ENCODE measurements at regions not wholly inside any gene's neighbourhood (a gene's known extent, or its start where the extent isn't known, plus 50 kb on each side); places are given as distances from the start of the nearest gene placed in this dataset.

DNA sequence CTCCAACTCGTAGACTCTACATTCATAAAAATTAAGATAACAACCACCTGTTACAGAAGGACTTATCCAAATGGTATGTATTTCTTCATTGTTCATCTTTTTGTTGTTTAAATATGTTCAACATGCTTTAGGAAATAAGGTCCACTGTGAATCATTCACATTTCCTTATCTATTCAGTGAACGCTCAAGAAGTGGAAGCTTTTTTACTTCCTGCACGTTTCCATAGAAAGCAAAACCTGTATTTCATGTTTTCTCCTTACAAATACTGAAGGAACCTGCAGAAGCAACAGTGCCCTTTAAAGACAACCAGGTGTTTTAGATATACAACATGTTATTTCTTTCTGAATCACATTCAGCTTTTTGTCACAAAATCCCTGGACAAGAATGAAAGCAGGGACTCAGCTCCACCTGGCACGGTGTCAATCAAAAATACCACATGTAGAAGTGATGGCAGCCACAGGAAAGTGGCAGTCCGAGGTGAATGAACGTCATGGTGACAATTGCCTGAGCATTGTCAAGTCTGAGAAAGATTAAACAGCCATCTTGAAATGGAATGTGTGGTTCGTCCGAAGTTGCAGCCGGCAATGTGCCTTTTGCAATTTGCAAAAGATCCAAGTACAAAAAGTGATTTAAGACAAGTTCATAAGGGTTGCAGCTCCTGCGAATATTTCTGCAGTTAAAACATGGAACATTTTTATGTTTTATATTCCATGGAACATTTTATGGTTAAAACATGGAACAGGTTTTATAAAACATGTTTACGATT, 66.7 kb upstream of the RIPOR2 start:
- no peaks in the 10 kb centered on the region for H3K27me3 ChIP-seq (ENCODE audit: insufficient read depth, low read length)
- 90% methylated on average over 11 of the region's 11 CpGs for WGBS
- H3K36me3 ChIP-seq (ENCODE audit: insufficient read depth, low read length): no peaks in the 10 kb centered on the region
- H3K9me3 ChIP-seq (ENCODE audit: insufficient read depth, low read depth, low read length): no peaks in the 10 kb centered on the region
- peaks cover 16% of the 10 kb centered on the region for H3K4me1 ChIP-seq (ENCODE audit: insufficient read depth, low read length)
- no peak overlapping the region for H3K9ac ChIP-seq (ENCODE audit: low read depth, low read length)
- H3K27ac ChIP-seq (ENCODE audit: low read depth, low read length): no peak overlapping the region
- H3K4me3 ChIP-seq (ENCODE audit: low read length): no peak overlapping the region

DNA sequence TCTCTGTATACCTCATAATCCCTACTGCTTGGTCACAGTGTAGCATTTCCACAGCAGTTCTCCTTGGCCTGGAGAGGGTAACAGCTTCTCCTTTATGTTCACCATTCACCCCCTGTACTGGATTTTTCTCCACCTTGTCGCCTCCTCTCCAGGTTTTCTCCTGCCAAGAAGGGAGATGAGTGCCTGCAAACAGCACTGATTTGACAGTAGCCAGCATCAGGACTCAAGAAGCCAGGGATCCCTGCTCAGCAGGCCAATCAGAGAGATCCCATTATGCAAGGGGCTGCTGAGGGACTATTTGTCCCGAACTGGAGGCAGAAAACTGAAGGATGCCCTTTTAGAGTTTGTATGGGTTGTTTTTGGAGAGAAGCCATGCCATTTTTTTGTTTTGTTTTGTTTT, 68.6 kb upstream of the RIPOR2 start:
- H3K9me3 ChIP-seq (ENCODE audit: insufficient read depth, low read depth, low read length): no peaks in the 10 kb centered on the region
- no peaks in the 10 kb centered on the region for H3K36me3 ChIP-seq (ENCODE audit: insufficient read depth, low read length)
- H3K27ac ChIP-seq (ENCODE audit: low read depth, low read length): no peak overlapping the region
- H3K4me1 ChIP-seq (ENCODE audit: insufficient read depth, low read length): no peaks in the 10 kb centered on the region
- WGBS: 83% methylated on average over 2 of the region's 2 CpGs
- H3K9ac ChIP-seq (ENCODE audit: low read depth, low read length): no peak overlapping the region
- H3K4me3 ChIP-seq (ENCODE audit: low read length): no peak overlapping the region
- H3K27me3 ChIP-seq (ENCODE audit: insufficient read depth, low read length): no peaks in the 10 kb centered on the region

DNA sequence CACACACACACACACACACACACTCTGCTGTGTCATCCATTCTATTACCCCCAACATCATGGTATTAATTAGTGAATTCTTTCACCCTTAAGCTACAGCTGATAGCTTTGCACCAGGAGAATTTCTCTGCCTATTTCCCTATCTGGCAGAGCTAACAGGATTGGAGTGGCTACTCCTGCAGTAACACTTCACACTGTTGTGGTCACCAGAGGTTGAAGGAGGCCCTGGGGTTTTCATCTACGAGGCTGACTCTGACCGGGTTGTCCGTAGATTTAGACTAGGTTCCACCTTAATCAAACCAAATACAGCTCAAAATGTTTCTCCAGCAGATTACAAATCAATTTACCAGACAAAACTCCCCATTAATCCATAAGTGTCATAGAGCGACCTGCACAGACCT, 69.2 kb upstream of the RIPOR2 start:
- Histone ChIP-seq H3K27me3 (ENCODE audit: insufficient read depth, low read length) (no peaks in the 10 kb centered on the region), H3K27ac (ENCODE audit: low read depth, low read length) (no peak overlapping the region), H3K9ac (ENCODE audit: low read depth, low read length) (no peak overlapping the region), H3K4me1 (ENCODE audit: insufficient read depth, low read length) (no peaks in the 10 kb centered on the region), H3K4me3 (ENCODE audit: low read length) (no peak overlapping the region), H3K36me3 (ENCODE audit: insufficient read depth, low read length) (no peaks in the 10 kb centered on the region), H3K9me3 (ENCODE audit: insufficient read depth, low read depth, low read length) (no peaks in the 10 kb centered on the region)
- 95% methylated on average over 3 of the region's 4 CpGs for WGBS

DNA sequence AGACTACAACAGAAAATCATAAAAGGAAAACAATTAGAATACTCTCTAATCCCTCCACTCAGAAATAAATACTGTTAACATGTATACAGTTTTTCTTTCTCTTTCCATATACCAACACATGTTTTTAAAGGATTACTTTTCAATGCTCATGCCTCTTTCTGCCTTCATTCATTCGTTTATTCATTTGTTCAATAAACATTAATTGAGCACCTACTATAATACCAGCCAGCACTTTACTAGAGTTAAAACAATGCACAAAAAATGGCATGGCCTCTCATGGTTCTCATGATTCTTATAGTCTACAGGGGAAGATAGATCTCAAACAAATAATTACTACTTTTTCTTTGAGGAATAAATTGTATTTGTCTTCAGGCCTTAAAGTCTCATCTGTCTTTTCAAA, 70.3 kb upstream of the RIPOR2 start:
- 98% methylated on average over 1 of the region's 1 CpG for WGBS
- H3K4me1 ChIP-seq (ENCODE audit: insufficient read depth, low read length): no peaks in the 10 kb centered on the region
- no peaks in the 10 kb centered on the region for H3K9me3 ChIP-seq (ENCODE audit: insufficient read depth, low read depth, low read length)
- no peaks in the 10 kb centered on the region for H3K27me3 ChIP-seq (ENCODE audit: insufficient read depth, low read length)
- no peaks in the 10 kb centered on the region for H3K36me3 ChIP-seq (ENCODE audit: insufficient read depth, low read length)
- no peak overlapping the region for H3K9ac ChIP-seq (ENCODE audit: low read depth, low read length)
- no peak overlapping the region for H3K4me3 ChIP-seq (ENCODE audit: low read length)
- no peak overlapping the region for H3K27ac ChIP-seq (ENCODE audit: low read depth, low read length)

DNA sequence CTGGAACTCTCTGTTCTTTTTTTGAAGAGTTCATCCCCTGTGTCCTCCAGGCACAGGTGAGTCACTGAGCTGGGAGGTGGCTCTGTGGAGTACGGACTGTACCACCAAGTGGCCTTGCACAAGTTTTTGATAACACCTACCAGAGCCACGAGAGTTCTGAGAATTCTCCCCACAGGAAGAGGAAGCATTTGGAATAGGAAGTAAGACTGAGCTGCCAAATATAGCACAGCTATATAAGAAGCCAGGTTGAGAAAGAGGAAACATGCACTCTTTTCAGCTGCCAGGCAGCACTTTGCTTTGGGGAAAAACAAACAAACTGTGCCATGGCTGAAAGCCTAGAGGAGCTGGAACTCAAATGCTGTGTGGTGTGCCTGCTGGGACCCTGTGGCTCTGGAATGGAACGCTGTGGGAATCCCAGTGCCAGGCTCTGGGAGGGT, 70.8 kb upstream of the RIPOR2 start:
- Histone ChIP-seq H3K9me3 (ENCODE audit: insufficient read depth, low read depth, low read length) (no peaks in the 10 kb centered on the region), H3K4me3 (ENCODE audit: low read length) (no peak overlapping the region), H3K36me3 (ENCODE audit: insufficient read depth, low read length) (no peaks in the 10 kb centered on the region), H3K27ac (ENCODE audit: low read depth, low read length) (no peak overlapping the region), H3K4me1 (ENCODE audit: insufficient read depth, low read length) (no peaks in the 10 kb centered on the region), H3K9ac (ENCODE audit: low read depth, low read length) (no peak overlapping the region), H3K27me3 (ENCODE audit: insufficient read depth, low read length) (no peaks in the 10 kb centered on the region)
- WGBS: 79% methylated on average over 3 of the region's 3 CpGs

DNA sequence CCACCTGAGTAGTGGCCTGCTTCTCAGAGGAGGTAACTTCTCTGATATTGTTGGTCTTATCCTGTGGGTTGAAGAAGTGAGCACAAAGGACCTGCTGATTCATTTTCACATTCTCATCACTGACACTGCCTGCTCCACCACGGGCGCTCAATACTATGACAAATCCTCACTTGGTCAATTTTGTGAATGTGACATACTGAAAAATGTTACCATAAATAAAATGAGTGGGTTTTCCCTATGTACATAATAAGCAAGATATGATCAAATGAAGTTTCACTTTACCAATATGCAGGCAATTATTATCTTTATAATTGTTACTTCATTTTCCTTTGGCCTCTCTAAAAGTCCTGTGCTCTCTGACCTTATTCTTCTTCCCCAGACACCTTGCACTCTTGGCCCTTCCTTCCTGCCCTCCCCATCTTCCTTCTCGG, 71.5 kb upstream of the RIPOR2 start:
- no peak overlapping the region for H3K9ac ChIP-seq (ENCODE audit: low read depth, low read length)
- WGBS: 97% methylated on average over 3 of the region's 3 CpGs
- no peaks in the 10 kb centered on the region for H3K27me3 ChIP-seq (ENCODE audit: insufficient read depth, low read length)
- H3K4me3 ChIP-seq (ENCODE audit: low read length): no peak overlapping the region
- H3K27ac ChIP-seq (ENCODE audit: low read depth, low read length): no peak overlapping the region
- no peaks in the 10 kb centered on the region for H3K4me1 ChIP-seq (ENCODE audit: insufficient read depth, low read length)
- no peaks in the 10 kb centered on the region for H3K9me3 ChIP-seq (ENCODE audit: insufficient read depth, low read depth, low read length)
- H3K36me3 ChIP-seq (ENCODE audit: insufficient read depth, low read length): no peaks in the 10 kb centered on the region

DNA sequence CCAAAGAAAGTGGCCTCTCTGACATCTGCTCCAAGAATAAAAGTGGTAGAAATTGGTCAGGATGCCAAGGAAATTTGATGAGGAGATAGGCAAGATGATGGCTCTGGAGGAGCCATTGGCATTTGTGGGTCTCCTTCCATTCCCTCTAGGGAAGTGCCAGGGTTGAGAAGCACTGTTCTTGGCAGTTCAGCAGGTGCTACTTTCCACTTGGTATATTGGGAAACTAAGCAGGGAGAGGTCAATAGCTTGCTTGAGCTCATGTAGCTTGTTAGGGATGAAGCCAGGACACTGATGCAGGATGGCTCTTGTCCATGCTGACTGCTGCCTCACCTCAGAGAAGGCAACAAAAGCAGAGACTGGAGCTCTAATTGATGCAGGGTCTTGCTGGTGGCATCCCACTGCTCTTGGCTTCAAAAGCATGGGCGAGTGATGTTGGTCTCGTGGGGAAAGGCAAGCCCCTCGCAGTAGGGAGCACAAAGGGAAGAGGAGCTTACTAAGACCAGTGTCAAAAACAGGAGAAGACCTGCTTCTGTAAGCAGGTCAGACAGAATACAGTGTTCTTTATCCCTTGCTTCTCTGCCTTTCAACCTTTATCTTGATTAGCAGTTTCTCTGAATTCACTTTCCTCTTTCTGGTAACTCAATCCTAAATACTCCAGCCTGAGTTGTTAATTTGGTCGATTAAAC, 73.1 kb upstream of the RIPOR2 start:
- H3K27ac ChIP-seq (ENCODE audit: low read depth, low read length): no peak overlapping the region
- H3K4me1 ChIP-seq (ENCODE audit: insufficient read depth, low read length): no peaks in the 10 kb centered on the region

DNA sequence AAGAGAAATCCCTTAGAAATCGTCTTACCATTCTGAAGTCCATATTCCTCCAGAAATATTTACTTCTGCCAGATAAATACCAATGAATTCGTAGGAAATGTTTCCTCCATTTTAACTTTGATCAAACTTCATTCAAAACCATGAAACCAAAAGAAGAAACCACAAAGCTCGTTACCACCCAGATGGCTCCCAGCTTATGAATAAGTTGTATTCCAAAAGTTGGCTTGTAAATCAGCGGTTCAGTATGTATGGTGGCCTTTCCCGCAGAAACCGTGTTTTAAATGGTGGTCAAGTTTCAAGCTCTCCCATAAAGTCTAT, 73.6 kb upstream of the RIPOR2 start:
- no peaks in the 10 kb centered on the region for H3K4me1 ChIP-seq (ENCODE audit: insufficient read depth, low read length)
- H3K9me3 ChIP-seq (ENCODE audit: insufficient read depth, low read depth, low read length): no peaks in the 10 kb centered on the region
- H3K27me3 ChIP-seq (ENCODE audit: insufficient read depth, low read length): no peaks in the 10 kb centered on the region
- H3K36me3 ChIP-seq (ENCODE audit: insufficient read depth, low read length): no peaks in the 10 kb centered on the region
- H3K9ac ChIP-seq (ENCODE audit: low read depth, low read length): no peak overlapping the region
- no peak overlapping the region for H3K4me3 ChIP-seq (ENCODE audit: low read length)
- WGBS: 97% methylated on average over 6 of the region's 6 CpGs
- no peak overlapping the region for H3K27ac ChIP-seq (ENCODE audit: low read depth, low read length)

More for the DNA sequence above, 73.1 kb upstream of the RIPOR2 start:
- WGBS: 94% methylated on average over 4 of the region's 4 CpGs
- Histone ChIP-seq H3K36me3 (ENCODE audit: insufficient read depth, low read length) (no peaks in the 10 kb centered on the region), H3K9me3 (ENCODE audit: insufficient read depth, low read depth, low read length) (no peaks in the 10 kb centered on the region), H3K9ac (ENCODE audit: low read depth, low read length) (no peak overlapping the region), H3K4me3 (ENCODE audit: low read length) (no peak overlapping the region), H3K27me3 (ENCODE audit: insufficient read depth, low read length) (no peaks in the 10 kb centered on the region)

DNA sequence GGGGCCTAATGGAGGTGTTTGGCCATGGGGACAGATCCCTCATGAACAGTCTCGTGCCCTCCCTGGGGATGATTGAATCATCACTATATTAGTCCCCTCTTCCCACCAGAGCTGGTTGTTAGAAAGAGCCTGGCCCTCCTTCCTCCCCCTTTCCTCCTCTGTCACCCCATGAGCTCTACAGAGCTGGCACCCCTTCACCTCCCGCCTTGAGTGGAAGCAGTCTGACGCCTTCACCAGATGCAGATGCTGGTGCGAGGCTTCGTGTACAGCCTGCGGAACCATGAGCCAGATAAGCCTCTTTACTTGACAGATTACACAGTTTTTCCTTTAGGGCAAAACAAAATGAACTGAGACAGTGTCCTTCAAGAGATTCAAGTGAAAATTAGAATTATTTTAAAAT, 74.4 kb upstream of the RIPOR2 start:
- no peaks in the 10 kb centered on the region for H3K27me3 ChIP-seq (ENCODE audit: insufficient read depth, low read length)
- no peaks in the 10 kb centered on the region for H3K9me3 ChIP-seq (ENCODE audit: insufficient read depth, low read depth, low read length)
- no peak overlapping the region for H3K27ac ChIP-seq (ENCODE audit: low read depth, low read length)
- H3K36me3 ChIP-seq (ENCODE audit: insufficient read depth, low read length): no peaks in the 10 kb centered on the region
- 90% methylated on average over 6 of the region's 6 CpGs for WGBS
- no peak overlapping the region for H3K4me3 ChIP-seq (ENCODE audit: low read length)
- no peaks in the 10 kb centered on the region for H3K4me1 ChIP-seq (ENCODE audit: insufficient read depth, low read length)
- H3K9ac ChIP-seq (ENCODE audit: low read depth, low read length): no peak overlapping the region

DNA sequence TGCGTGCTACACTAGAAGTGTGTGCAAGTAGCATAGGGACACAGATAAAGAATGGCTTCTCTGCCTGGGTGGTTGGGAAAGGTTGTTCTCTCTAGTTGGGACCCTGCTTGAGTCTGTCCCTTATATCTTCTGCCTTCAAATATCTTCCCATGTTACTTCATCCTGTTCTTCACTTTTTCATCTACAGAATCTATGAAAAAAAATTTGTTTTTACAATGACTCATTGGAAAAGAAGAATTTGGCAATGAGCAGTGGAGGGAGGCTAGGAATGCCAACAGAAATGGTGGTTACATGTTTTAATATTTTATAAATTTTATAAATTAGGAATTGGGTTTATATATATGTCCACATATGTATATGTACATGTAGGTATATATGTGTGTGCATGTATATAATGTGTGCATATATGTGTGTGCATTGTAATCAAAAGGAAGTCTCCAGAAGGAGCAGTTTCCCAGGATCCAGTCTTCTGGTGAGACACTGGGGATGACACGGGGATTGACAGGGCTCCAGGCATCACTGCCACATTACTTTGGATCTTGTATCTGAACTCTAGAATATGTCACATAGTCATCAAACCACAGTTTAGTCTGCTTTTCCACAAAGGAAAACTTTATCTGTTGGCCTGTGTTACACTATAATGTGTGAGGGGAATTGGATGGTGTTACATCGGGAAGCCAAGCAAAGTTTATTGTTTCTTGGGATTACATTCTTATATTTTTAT, 75.3 kb upstream of the RIPOR2 start:
- no peak overlapping the region for H3K4me3 ChIP-seq (ENCODE audit: low read length)
- H3K27me3 ChIP-seq (ENCODE audit: insufficient read depth, low read length): no peaks in the 10 kb centered on the region
- WGBS: 94% methylated on average over 2 of the region's 3 CpGs
- H3K27ac ChIP-seq (ENCODE audit: low read depth, low read length): no peak overlapping the region
- no peaks in the 10 kb centered on the region for H3K36me3 ChIP-seq (ENCODE audit: insufficient read depth, low read length)
- H3K4me1 ChIP-seq (ENCODE audit: insufficient read depth, low read length): peaks cover 3% of the 10 kb centered on the region; the same call in 1 of the 2 replicates
- H3K9me3 ChIP-seq (ENCODE audit: insufficient read depth, low read depth, low read length): no peaks in the 10 kb centered on the region
- no peak overlapping the region for H3K9ac ChIP-seq (ENCODE audit: low read depth, low read length)

DNA sequence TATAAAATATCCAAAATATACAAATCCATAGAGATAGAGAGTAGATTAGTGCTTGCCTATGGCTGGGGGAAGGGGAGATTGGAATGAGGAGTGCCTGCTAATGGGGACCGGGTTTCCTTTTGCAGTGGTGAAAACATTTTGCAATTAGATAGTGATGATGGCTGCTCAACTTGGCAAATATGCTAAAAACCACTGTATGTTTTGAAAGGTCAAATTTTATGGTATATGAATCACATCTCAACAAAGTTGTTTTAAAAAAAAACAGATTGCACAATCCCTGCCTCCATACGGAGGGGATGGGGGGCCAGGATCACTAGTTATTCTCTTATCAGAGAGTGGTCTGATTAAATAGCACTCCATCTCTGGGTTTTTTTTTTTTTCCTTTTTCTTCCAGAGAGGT, 76.9 kb upstream of the RIPOR2 start:
- Histone ChIP-seq H3K9ac (ENCODE audit: low read depth, low read length) (no peak overlapping the region), H3K36me3 (ENCODE audit: insufficient read depth, low read length) (no peaks in the 10 kb centered on the region), H3K4me3 (ENCODE audit: low read length) (no peak overlapping the region), H3K27me3 (ENCODE audit: insufficient read depth, low read length) (no peaks in the 10 kb centered on the region), H3K27ac (ENCODE audit: low read depth, low read length) (no peak overlapping the region), H3K9me3 (ENCODE audit: insufficient read depth, low read depth, low read length) (no peaks in the 10 kb centered on the region), H3K4me1 (ENCODE audit: insufficient read depth, low read length) (peaks cover 14% of the 10 kb centered on the region)
- WGBS: 81% methylated on average over 2 of the region's 2 CpGs

All from HUES64 (cell line).